ENCODE measurements at regions not wholly inside any gene's neighbourhood (a gene's known extent, or its start where the extent isn't known, plus 50 kb on each side); places are given as distances from the start of the nearest gene placed in this dataset.
"Not testable (repeated sequence)": the region's sequence is repeated elsewhere in the genome, so short reads cannot be mapped to it uniquely, and the experiment has no call there.

GRCh38 chr3:144957398-144958101 lies 985.9 kb downstream of the DIPK2A start:
- DNase-seq, result no peak

- no peak for DNase-seq
Measured at GRCh38 chr3:144963810-144964209, 992.2 kb downstream of the DIPK2A start.

DNA sequence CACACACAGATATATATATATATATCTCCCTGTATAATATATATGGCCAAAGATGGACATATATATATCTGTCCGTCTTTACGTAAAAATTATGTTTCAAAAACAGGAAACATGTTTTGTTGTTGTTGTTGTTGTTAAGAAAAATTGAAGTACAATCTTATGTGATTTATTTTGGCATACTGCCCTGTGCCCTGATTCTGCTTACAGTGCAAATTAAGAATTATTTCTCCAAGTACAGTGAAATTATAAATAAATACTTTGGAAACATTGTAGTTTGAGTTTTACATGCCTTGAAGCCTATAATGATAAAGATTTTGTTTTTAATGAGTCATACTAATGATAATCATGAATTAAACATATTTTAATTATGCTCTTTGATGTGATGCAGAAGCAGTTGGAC lies 994.9 kb downstream of the DIPK2A start:
- no peak for DNase-seq

DNA sequence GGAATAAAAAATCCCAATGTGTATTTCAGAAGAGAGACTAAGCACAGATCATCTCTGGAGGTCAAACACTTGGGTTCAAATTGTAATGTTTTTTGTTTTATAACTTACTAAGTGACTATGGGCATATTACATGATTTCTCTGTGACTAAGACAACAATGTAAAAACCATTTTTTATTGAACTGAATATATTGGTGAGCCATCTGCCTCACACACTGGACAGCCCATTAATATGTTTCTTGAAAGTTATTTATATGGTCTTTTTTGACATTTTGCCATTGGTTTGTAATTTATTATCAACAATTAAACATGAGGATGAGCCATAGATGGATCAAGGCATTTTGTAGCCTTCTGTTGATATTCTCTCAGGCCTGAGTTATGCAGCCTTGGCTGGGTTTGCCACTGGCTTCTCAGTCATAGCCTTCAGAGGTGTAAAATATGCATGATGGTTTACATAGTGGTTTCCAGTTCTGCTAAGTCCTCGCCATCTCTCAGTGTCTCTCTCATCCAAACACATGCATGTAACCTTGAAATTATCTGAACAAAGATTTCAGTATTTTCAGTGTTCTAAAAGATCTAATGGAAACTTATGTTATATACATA lies 997.2 kb downstream of the DIPK2A start:
- no peak for DNase-seq

DNA sequence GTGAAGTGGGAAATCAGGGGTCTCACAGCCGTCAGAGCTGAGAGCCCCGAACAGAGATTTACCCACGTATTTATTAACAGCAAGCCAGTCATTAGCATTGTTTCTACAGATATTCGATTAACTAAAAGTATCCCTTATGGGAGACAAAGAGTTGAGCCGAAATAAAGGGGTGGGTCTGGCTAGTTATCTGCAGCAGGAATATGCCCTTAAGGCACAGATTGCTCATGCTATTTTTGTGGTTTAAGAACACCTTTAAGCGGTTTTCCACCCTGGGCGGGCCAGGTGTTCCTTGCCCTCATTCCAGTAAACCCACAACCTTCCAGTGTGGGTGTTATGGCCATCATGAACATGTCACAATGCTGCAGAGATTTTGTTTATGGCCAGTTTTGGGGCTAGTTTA lies 1012.9 kb downstream of the DIPK2A start:
- DNase-seq, result not testable (repeated sequence)

DNA sequence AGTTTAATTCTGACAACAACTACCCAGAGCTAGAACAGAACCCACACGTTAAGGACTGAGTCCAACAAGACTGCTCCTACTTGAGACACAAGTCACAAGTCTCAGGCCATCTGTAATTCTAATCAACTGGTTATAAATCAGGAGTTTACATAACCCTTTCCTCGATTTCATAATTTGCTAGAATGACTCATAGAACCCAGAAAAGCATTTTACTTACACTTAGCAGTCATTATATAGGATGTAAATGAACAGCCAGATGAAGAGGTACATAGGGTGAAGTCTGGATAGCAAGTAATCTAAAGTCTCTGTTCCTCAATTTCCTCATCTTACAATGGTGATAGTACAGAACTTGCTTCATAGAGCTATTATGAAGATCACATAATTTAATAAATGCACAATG lies 1018.2 kb downstream of the DIPK2A start:
- no peak for DNase-seq

GRCh38 chr3:144995856-144996255 lies 1024.2 kb downstream of the DIPK2A start:
- DNase-seq, result no peak

DNA sequence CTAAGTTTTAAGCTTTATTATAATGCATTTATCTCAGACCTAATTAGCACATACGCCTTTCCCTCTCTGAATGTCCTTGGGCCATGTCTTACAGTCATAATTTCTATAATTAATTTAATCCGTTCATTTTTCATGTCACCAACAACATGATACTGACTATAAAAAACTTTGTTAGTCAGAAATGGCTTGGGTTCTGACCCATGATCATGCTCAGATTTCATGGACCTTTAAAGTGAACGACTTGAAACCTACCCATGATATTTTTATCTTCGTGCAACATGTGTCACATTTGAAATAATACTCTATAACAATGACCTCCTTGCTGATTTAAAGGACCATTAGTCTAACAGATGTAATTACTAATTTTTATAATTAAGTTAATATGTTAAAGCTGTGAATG lies 1033.8 kb downstream of the DIPK2A start:
- DNase-seq, result no peak

GRCh38 chr3:145006271-145006670 lies 1034.6 kb downstream of the DIPK2A start:
- DNase-seq, result no peak

DNA sequence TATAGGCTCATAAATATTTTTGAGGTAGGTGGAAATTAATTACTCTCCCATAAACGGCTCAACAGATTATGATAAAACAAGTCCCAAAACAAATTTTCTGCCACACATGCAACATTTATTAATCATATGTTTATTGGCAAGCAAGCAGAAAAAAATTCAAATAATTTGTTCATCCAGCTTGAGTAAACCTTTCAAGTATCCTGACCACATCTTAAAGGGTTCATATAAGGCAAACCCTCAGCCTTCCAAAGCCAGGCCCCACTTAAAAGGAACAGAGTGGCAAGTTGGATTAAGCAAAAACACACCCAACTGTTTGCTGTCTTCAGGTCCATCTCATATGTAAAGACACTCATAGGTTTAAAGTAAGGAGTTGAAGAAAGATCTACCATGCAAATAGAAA lies 1042.3 kb downstream of the DIPK2A start:
- DNase-seq, result no peak

GRCh38 chr3:145015253-145015652 lies 1043.6 kb downstream of the DIPK2A start:
- no peak for DNase-seq

DNA sequence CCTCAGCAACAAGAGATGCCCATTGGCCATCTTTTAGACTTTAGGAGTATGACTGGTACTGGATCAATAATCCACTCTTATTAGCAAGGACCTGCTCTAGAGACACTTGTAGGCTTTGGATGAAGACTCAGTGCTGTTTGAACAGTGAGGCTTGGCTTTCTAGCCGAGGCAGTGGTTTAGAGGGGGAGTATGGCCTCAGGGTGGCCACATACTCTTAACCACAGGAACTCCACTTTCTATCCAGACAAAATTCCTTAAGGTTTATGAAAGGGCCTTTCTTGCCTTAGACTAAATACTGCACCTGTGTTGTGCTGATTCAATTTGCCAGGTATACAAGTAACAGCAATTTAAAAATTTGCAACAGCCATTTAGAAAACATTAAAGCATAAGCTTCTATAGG lies 1046.3 kb downstream of the DIPK2A start:
- DNase-seq, result no peak

- no peak for DNase-seq
Measured at GRCh38 chr3:145022447-145022846, 1050.8 kb downstream of the DIPK2A start.

GRCh38 chr3:145024700-145025099 lies 1053.1 kb downstream of the DIPK2A start:
- no peak for DNase-seq

DNA sequence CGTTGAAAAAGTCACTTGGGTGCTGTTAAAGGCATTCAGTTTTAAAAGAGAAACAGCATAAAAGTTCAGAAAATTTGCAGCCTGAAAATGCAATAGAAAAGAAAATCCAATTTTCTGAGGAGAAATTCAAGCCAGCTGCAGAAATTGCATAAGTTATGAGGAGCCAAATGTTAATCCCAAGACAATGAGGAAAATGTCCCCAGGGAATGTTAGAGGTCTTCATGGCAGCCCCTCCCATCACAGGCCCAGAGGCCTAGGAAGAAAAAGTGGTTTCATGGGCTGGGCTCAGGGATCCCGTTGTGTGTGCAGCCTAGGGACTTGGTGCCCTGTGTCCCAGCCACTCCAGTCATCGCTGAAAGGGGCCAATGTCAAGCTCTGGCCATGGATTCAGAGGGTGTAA lies 1055.6 kb downstream of the DIPK2A start:
- not testable (repeated sequence) for DNase-seq

DNA sequence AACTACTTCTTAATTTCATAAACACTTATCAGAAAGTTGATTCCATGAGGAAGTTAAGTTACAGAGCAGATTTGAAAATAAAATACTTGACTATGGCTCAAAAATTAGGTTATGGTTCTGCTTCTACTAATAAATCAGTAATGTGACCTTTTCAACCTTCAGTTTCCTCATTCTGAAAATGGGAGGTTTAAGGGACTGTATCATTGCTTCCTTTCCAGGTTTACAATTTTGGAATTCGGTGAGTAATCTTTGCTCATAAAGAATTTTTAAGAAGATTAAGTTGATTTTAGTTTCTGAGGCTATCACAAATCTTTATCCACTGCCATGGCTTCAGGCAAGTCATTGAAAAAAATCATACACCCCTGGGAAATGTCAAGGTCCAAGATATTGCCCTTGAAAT lies 1061.2 kb downstream of the DIPK2A start:
- DNase-seq, result no peak

GRCh38 chr3:145035682-145036081 lies 1064.1 kb downstream of the DIPK2A start:
- no peak for DNase-seq

DNA sequence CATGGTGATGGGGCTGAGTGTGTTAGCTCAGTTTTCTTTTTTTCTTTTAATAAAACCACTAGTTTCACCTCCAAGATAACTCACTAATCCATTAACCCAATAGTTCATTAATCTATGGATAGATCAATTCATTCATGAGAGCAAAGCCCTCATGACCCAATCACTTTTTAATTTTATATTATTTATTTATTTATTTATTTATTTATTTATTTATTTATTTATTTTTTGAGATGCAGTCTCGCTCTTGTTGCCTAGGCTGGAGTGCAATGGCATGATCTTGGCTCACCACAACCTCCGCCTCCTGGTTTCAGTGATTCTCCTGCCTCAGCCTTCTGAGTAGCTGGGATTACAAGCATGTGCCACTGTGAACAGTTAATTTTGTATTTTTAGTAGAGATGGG lies 1082.4 kb downstream of the DIPK2A start:
- not testable (repeated sequence) for DNase-seq

DNA sequence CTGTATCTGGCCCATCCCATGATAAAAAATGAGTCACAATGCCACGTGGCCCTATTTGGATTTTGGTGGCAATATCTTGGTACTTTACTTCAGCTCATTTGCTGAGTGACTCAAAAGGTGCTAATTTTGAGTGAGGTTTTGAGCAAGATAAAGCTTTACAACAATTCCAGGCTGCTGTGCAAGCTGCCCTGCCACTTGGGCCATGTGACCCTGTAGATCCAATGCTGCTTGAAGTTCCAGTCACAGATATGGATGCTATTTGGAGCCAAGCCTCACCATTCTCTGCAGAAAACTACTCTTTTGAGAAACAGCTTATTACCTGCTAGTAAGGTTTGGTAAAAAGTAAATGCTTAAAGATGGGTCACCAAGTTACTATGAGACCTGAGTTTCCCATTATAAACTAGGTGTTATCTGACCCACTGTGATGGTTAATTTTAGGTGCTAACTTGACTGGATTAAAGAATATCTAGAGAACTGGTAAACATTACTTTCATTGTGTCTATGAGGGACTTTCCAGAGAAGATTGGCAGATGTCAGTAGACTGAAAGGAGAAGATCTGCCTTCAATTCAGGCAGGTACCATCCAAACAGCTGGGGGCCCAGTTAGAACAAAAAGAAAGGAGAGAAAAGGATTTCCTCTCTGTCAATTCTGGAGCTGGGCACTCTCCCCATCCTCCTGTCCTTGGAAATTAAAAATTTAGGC lies 1083.9 kb downstream of the DIPK2A start:
- DNase-seq, result no peak

- DNase-seq, result no peak
Measured at GRCh38 chr3:145058483-145058882, 1086.9 kb downstream of the DIPK2A start.

DNA sequence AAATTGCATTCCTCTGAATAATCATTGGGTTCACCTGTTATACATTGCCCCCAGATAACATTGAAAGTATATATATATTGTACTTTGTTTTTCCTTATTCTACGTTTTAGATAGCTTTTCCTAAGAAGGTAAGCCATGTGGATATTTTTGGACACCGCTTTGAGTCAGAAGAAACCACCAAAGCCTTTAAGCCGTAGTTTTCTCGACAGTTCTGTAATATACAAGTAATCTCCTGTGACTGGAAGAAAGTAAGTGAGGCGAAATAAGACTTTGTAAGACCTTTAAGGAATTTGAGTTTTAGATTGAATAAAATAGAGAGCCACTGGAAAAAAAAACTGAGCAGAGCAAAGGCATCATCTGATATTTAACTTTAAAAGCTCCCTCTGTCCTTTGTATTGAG lies 1092.0 kb downstream of the DIPK2A start:
- DNase-seq, result no peak

- DNase-seq, result no peak
Measured at GRCh38 chr3:145070795-145071194, 1090.2 kb downstream of the PLOD2 start.

GRCh38 chr3:145079436-145079835 lies 1081.5 kb downstream of the PLOD2 start:
- DNase-seq, result no peak

GRCh38 chr3:145087038-145087437 lies 1073.9 kb downstream of the PLOD2 start:
- DNase-seq, result no peak

All from activated effector memory CD4-positive, alpha-beta T cell treated with anti-CD3 and anti-CD28 coated beads, Interleukin-2, amount 50 U/mL, for 16 hours (primary cell).